Myocyte (in vitro differentiated cells): ENCODE measurements at regions not wholly inside any gene's neighbourhood (a gene's known extent, or its start where the extent isn't known, plus 50 kb on each side); places are given as distances from the start of the nearest gene placed in this dataset.
"Not testable (repeated sequence)": the region's sequence is repeated elsewhere in the genome, so short reads cannot be mapped to it uniquely, and the experiment has no call there.

Experiments
- DNase-seq: peaks from one replicate; pipeline ENCODE4 v3.0.0-alpha.2; 2012; ENCODE audit warnings: low read depth

- no peak for DNase-seq
These were observed 118.9 kb upstream of the CAB39 start for GRCh38 chr2:230593765-230594164.

GRCh38 chr2:230594286-230594840 lies 118.3 kb upstream of the CAB39 start:
- DNase-seq: no peak

GRCh38 chr2:230599853-230600252 lies 112.8 kb upstream of the CAB39 start:
- no peak for DNase-seq

- no peak for DNase-seq
These were observed 112.4 kb upstream of the CAB39 start for GRCh38 chr2:230600285-230600684.

GRCh38 chr2:230600881-230601280 lies 111.8 kb upstream of the CAB39 start:
- no peak for DNase-seq

- DNase-seq: no peak
These were observed 111.1 kb upstream of the CAB39 start for GRCh38 chr2:230601510-230601909.

GRCh38 chr2:230602562-230603230 lies 109.9 kb upstream of the CAB39 start:
- DNase-seq: no peak

- not testable (repeated sequence) for DNase-seq
These were observed 109.3 kb upstream of the CAB39 start for GRCh38 chr2:230603317-230603716.

GRCh38 chr2:230604158-230604557 lies 108.5 kb upstream of the CAB39 start:
- not testable (repeated sequence) for DNase-seq

GRCh38 chr2:230614040-230614439 lies 98.6 kb upstream of the CAB39 start:
- no peak for DNase-seq

- no peak for DNase-seq
These were observed 97.7 kb upstream of the CAB39 start for GRCh38 chr2:230614913-230615332.

- peak; percentile 28 for DNase-seq
These were observed 95.4 kb upstream of the CAB39 start for GRCh38 chr2:230617256-230617706.

GRCh38 chr2:230619491-230619890 lies 93.2 kb upstream of the CAB39 start:
- no peak for DNase-seq

GRCh38 chr2:230625220-230625619 lies 87.4 kb upstream of the CAB39 start:
- not testable (repeated sequence) for DNase-seq

GRCh38 chr2:230627091-230627490 lies 85.6 kb upstream of the CAB39 start:
- DNase-seq: not testable (repeated sequence)

- no peak for DNase-seq
These were observed 84.6 kb upstream of the CAB39 start for GRCh38 chr2:230627806-230628724.

GRCh38 chr2:230631470-230631869 lies 81.2 kb upstream of the CAB39 start:
- DNase-seq: no peak

GRCh38 chr2:230634146-230634545 lies 78.5 kb upstream of the CAB39 start:
- no peak for DNase-seq

GRCh38 chr2:230634721-230635313 lies 77.8 kb upstream of the CAB39 start:
- DNase-seq: not testable (repeated sequence)

GRCh38 chr2:230636684-230637271 lies 75.9 kb upstream of the CAB39 start:
- no peak for DNase-seq

GRCh38 chr2:230637486-230637885 lies 75.2 kb upstream of the CAB39 start:
- not testable (repeated sequence) for DNase-seq
